BE2C (cell line): ENCODE measurements at regions not wholly inside any gene's neighbourhood (a gene's known extent, or its start where the extent isn't known, plus 50 kb on each side); places are given as distances from the start of the nearest gene placed in this dataset.

ENCODE experiments used
- DNase-seq: peaks from one replicate; pipeline ENCODE4 v3.0.0-alpha.2; 2020
- H3K27me3 ChIP-seq: fragments of 250-450 bp; sonication (Bioruptor Pico); 2 replicates; pipeline ENCODE4 v1.5.1; 2020; ENCODE audit warnings: mild to moderate bottlenecking
- H3K36me3 ChIP-seq: fragments of 250-450 bp; sonication (Bioruptor Pico); 2 replicates; pipeline ENCODE4 v1.5.1; 2020; ENCODE audit warnings: mild to moderate bottlenecking
- H3K4me1 ChIP-seq: fragments of 250-450 bp; sonication (Bioruptor Pico); 2 replicates; pipeline ENCODE4 v1.5.1; 2020
- H3K4me3 ChIP-seq: 2 replicates; pipeline ENCODE4 v1.5.1; 2011; ENCODE audit warnings: low read depth, low read length
- H3K9me3 ChIP-seq: fragments of 250-450 bp; sonication (Bioruptor Pico); 2 replicates; pipeline ENCODE4 v1.5.1; 2020
- CTCF ChIP-seq: IDR thresholded peaks from 2 replicates; pipeline ENCODE4 v1.5.1; 2012; ENCODE audit warnings: mild to moderate bottlenecking, low read depth, low read length

GRCh38 chr2:123200035-123200434 lies 825.1 kb upstream of the CNTNAP5 start:
- Histone ChIP-seq H3K4me1 (no peaks in the 10 kb centered on the region), H3K9me3 (no peaks in the 10 kb centered on the region), H3K36me3 (no peaks in the 10 kb centered on the region), H3K4me3 (no peak overlapping the region), H3K27me3 (no peaks in the 10 kb centered on the region)
- DNase-seq, result no peak
- no peak for TF ChIP-seq CTCF

- TF ChIP-seq CTCF, result no peak
- Histone ChIP-seq H3K27me3 (no peaks in the 10 kb centered on the region), H3K4me1 (no peaks in the 10 kb centered on the region), H3K4me3 (no peak overlapping the region), H3K36me3 (no peaks in the 10 kb centered on the region), H3K9me3 (no peaks in the 10 kb centered on the region)
- no peak for DNase-seq
Measured at GRCh38 chr2:123207245-123207644, 817.8 kb upstream of the CNTNAP5 start.

GRCh38 chr2:123209202-123209601 lies 815.9 kb upstream of the CNTNAP5 start:
- no peak for DNase-seq
- Histone ChIP-seq H3K4me3 (no peak overlapping the region), H3K9me3 (no peaks in the 10 kb centered on the region), H3K4me1 (no peaks in the 10 kb centered on the region), H3K27me3 (no peaks in the 10 kb centered on the region), H3K36me3 (no peaks in the 10 kb centered on the region)
- no peak for TF ChIP-seq CTCF

GRCh38 chr2:123211181-123211580 lies 813.9 kb upstream of the CNTNAP5 start:
- TF ChIP-seq CTCF, result no peak
- no peaks in the 10 kb centered on the region for H3K4me1 ChIP-seq

GRCh38 chr2:123245156-123245555 lies 779.9 kb upstream of the CNTNAP5 start:
- no peak for DNase-seq
- Histone ChIP-seq H3K27me3 (no peaks in the 10 kb centered on the region), H3K9me3 (no peaks in the 10 kb centered on the region), H3K4me1 (no peaks in the 10 kb centered on the region), H3K4me3 (no peak overlapping the region), H3K36me3 (no peaks in the 10 kb centered on the region)
- no peak for TF ChIP-seq CTCF

More at GRCh38 chr2:123211181-123211580, 813.9 kb upstream of the CNTNAP5 start:
- DNase-seq, result no peak
- no peak overlapping the region for H3K4me3 ChIP-seq
- no peaks in the 10 kb centered on the region for H3K36me3 ChIP-seq
- H3K9me3 ChIP-seq, result no peaks in the 10 kb centered on the region
- no peaks in the 10 kb centered on the region for H3K27me3 ChIP-seq

GRCh38 chr2:123258877-123259539 lies 766.1 kb upstream of the CNTNAP5 start:
- H3K9me3 ChIP-seq, result no peaks in the 10 kb centered on the region
- H3K27me3 ChIP-seq, result no peaks in the 10 kb centered on the region
- no peak for TF ChIP-seq CTCF
- H3K4me3 ChIP-seq, result no peak overlapping the region
- DNase-seq, result no peak
- H3K36me3 ChIP-seq, result no peaks in the 10 kb centered on the region
- no peaks in the 10 kb centered on the region for H3K4me1 ChIP-seq
